ENCODE measurements at regions not wholly inside any gene's neighbourhood (a gene's known extent, or its start where the extent isn't known, plus 50 kb on each side); places are given as distances from the start of the nearest gene placed in this dataset.

DNA sequence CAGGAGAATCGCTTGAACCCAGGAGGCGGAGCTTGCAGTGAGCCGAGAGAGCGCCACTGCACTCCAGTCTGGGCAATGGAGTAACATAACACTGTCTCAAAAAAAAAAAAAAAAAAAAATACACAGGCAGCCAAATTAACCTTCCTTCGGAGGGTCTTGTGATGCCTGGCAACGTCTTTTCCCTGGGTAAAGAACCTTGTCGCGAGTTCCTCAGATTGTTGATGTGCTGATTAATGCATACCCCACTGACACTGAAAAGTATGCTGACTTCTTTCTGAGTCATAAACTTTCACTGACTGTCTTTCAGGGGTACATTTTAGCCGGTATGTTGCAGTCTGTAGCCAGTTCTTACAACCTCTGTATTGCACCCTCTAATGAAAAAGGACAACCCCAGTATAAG lies 95.1 kb upstream of the SOD1 start:
- DNase-seq: no peak

DNA sequence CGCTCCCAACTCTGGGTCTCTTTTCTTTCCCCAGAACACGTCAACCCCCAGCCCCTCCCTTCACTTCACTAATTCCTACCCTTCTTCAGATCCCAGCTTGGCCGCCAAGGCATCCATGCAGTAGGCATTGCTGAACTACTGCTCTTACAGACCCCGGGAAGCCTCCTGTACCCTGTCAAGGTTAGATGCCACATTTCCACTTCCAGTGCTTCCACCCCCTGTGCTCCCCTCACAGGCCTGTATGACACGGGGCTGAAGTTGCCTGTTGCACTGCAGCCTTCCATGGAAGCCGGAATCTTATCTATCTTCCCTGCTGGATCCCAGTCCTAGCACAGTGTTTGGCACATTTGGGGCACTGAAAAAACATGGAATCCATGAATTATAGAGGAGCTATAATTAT lies 99.0 kb upstream of the SOD1 start:
- no peak for DNase-seq

DNA sequence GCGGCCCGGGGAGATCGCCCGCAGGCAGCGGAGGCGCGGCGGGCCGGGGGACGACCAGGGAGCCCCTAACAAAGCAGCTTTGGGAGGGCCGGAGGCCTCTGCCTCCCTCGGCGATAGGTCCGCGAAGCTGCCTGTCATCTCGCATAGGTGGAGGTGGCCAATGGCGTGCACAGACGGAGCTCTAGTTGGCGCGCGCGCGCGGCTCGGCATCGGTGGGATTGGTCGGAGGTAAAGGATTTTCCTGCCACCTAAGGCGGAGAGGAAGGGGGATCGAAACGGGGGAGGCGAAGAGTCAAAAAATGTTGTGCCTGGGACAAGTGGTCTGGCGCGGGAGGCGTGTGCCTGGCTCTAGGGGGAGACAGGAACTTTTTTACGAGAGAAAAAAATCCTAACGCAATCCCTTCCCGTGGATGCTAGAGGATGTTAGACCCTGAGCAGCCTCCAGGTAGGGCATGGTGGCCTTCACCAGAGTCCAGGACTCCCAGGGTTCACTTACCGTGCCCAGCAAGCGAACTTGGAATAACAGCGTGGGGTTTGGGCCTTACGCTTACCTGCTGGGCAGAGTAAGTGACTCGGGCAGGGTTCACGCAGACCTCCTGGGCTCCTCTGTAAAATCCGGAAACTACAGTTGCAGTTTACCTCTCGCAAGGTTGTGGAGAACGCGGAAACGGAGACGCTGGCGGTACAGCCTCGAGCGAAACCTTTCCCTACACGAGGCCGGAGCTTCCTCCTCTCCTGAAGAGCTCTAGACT lies 99.9 kb upstream of the SOD1 start:
- DNase-seq: peak; percentile 87

DNA sequence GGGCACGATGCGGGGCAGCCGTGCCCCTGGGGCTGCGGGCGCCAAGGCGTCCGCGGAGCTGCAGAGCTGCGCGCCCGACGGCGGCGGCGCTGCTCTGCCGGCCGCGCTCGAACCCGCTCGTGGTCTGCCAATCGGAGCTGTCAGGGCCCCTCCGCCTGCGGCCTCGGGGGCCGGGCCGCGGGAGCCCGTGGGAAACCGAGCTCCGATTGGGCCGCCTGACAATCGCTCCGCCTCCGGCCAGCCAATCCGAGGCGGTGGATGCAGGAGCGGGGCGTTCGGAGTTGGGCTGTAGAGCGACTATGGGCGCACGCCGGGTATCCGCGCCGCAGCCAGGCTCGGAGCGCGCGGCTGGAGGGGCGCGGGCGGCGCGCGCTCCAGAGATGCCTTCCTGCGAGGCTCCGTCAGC lies 100.5 kb upstream of the SOD1 start:
- peak; percentile 94 for DNase-seq

DNA sequence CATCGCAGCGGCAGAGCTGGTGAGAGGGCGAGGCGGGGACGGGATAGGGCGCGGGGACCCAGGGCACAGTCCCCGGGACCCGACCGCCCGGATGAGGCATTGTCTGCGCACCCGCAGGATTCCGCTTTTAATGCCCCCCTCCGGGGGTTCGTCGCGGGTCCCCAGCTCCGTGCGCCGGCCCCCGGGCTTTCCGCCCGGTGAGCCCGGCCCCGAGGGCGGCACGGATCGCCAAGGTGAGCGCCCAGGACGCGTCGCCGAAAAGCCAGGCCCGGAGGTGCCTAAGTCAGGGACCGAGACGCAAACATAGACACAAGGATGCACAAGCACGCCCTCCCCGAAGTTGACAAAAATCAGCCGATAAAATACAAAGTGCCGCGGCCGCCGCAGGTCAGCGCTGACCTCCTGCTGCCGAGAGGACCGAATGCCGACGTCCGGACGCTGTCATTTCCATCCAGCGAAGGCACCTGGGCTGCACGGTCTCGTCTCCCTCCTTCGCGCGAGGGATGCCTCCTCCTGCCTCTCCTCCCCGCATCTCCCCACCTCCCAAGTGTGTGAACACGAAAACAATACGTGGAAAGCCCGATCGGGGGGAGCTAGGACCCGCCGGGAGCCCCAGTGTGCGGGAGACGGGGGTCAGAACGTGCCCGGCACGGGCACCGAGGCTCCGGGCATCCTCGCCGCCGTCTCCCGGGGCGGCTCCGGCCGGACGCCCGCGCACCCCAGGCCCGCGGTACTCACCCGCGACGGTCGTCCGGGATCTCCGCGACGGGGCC lies 101.1 kb upstream of the SOD1 start:
- no peak for DNase-seq

DNA sequence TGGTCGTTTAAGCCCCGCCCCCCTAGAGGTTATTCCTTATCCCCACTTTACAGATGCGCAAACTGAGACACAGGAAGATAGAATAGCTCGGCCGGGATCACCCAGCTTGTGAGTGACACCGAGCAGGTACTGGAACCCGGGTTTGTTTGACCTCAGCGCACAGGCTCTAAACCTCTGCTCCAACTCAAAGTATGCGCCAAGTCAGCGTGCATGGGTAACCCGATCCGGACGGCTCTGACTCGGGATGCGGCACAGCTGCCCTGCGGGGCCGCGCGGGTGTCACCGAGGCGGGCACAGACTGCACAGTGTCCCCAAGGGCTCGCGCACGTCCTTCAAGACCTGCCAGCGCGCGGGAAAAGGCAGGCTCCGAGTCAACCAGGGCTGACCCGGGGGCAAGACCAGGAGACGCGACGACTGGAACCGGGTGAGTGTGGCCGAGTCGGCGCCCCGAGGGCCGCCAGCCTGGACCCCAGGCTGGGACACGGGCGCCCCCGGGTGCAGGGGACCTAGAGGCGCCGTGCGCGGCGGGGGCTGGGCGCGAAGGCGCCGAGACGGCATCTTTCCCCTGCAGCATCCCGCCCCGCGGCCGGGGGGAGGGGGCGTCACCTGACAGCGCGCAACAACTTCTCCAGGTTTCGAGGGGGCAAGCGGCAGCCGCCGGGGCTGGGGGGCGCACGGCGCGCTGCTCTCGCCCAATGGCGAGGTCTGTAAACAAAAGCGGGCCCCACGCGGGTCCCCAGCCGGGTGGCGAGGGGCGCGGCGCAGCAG lies 101.9 kb upstream of the SOD1 start:
- no peak for DNase-seq

DNA sequence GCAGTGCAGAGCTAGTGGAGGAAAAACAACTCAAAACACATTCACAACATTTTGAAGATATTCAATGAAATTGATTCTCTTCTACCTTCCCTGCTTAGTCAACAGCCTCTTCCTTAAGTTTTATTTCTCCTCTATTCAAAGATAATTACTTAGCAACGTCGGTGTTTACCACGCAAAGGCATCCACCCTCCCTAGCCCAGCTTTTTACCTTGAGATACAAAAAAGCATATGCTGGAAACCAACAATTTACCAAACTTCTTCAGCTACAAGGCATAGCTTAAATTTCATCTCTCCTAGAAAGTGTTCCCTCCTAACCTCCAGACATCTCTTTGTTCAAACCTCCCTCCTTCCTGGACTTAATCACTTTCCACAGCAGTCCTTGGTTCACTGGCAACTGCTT lies 102.8 kb upstream of the SOD1 start:
- no peak for DNase-seq

DNA sequence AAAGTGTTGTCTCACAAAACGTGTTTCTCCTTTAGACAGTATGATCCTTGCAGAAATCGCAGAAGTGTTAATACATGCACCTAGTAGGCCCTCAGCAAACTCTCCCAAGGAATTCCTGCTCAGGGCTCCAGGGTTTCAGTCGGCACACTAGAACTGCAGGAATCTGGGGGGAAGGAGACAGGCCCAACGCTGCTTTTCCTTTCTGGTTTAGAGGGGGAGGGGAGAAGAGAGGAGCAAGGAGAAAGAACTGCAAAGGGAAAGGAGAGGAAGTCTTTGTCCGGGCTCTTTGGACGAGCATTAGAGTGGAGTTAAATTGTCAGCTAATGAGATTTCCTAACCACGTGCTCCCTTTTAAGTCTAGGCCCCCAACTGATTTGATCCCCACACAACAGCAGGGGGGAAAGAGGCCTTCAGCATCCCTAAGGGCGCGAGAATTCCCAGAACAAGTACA lies 103.7 kb upstream of the SOD1 start:
- no peak for DNase-seq

DNA sequence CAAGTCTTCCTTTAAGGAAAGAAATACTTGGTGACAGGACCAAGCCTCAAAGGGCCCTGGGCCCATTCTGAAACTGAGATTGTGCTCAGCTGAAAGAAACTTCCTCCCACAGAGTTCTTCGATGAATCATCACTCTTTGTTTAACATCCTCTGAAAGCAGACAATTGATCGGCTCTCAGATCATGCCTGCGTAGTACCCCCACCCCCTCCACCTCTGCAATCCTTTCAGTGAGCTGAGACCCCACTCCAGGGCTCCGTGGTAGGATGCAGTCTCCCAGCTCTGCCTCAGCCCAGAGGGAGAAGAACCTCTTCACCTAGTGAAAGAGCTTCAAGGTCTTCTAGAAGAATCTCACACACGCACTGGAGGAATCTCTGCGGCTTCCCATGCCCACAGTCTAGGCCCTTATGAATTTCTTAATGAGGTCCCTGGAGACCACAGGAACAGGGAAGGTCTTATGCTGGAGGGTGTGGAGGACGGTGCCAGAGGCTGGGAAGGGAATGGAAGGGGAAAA lies 104.9 kb upstream of the SOD1 start:
- peak; percentile 62 for DNase-seq

DNA sequence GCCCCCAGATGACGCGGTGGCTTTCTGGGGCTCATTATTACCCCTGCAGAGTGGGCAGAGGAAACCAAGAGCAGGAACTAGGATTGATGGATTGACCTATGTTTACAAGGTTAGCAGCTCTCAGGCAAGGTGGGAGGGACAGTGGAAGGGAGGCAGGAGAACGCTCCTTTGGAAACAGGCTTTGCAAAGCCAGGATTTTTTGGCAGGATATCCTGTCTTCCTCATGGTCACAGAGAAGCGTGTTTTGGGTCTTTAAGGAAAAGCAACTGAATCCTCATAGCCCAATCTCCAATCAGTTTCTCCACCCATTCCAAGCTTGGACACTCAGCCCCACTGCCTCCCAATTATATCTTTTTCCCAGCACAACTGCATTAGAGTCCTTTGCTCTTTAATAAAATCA lies 105.6 kb upstream of the SOD1 start:
- DNase-seq: no peak

DNA sequence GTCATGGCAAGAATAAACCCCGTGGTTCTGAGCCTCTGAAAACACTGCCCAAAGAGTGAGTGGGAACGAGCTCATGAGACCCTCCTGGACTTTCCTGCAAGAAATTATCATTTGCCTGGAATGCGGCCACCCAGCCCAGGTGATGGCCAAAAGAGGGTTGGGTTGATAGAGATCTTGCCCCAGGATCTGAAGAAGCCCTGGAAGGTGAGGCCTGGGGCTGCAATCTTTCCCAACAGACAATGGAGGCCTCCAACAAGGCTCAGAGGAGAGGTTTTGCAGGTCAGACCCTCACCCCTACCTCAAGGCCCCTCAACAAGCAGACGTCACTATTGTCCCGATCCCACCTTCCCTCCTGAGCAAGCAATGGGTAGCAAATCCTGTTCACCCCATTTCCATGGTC lies 106.0 kb upstream of the SOD1 start:
- no peak for DNase-seq

DNA sequence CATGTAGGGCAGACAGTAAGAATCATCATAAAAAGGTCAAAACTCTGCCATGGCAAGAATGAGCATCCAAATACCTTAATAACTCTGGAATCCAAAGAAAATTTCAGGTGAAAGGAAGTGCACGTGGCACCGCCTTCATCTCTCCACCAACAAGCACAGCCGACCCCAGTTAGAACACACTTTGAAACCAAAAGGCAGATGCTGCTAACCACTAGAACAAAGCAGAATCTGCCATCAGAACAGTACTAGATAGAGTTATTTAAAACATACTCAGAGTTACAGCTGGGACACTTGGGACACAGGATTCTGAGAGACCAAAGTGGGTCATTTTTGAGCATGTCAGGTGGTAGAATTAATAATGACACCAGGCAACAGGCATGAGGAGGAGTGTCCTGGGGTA lies 106.7 kb upstream of the SOD1 start:
- DNase-seq: no peak

DNA sequence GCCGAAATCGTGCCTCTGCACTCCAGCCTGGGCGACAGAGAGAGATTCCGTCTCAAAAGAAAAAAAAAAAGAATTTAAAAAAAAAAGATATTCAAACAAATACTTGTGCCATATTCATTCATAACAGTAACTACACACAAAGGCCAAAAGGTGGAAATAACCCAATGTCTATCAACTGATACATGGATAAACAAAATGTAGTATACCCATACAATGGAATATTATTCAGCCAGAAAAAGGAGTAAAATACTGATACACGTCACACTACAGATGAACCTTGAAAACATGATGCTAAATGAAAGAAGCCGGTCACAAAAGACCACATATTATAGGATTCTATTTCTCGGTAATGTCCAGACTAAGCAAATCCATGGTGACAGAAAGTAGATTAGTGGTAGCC lies 109.4 kb upstream of the SOD1 start:
- no peak for DNase-seq

DNA sequence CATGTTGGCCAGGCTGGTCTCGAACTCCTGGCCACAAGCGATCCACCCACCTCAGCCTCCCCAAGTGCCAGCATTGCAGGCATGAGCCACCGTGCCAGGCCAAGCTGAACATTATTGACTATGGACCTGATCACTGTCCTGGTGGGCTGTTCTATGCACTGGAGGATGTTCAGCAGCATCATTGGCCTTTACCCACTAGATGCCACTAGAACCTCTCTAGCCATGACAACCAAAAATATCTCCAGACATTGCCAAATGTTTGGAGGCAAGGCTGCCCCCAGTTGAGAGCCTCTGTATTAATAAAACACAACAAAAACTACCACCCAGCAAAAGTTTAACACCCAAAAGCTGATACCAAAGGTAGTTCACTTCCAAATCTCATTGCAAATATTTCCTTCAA lies 110.8 kb upstream of the SOD1 start:
- no peak for DNase-seq

DNA sequence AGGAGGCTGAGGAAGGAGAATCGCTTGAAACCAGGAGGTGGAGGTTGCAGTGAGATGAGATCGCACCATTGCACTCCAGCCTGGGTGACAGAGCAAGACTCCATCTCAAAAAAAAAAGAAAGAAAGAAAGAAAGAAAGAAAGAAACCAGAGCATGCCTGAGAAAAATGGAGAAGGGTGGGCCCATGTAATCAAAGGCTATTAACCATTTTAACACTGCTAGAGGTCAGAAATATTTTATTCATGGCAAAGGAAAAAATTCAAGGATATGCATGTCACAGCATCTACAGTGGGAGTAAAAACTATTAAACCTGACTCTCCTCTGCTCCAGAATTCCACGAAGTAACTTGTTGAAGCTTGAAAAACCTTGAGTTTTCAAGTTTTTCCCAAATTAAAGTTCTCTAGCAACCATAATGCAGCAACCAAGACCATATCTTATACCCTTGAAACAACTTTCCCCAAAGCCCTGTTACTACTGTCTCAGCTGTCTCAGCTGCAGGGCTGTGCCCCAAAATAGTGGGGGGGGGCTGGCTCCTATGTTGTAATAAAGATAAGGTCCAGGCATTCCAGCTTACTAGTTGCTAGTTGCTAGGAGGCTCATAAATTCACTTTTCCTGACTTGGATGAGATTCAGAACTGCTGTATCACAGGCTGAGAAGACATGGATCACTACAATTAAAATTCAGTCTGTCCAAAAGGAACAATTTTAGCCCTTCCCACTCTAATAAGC lies 112.9 kb upstream of the SOD1 start:
- DNase-seq: no peak

DNA sequence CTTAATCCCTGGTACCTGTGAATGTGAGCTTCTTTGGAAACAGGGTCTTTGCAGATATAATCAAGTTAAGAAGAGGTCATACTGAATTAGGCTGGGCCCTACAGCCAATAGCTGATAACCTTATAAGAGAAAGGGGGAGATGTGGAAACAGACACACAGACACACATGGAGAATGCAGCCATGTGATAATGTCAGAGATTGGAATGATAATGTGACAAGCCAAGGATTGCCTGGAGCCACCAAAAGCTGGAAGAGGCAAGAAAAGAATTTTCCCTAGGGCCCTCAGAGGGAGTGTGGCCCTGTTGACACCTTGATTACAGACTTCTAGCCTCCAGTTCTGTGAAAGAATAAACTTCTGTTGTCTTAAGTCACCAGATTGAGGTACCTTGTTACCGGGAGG lies 114.5 kb upstream of the SOD1 start:
- no peak for DNase-seq

DNA sequence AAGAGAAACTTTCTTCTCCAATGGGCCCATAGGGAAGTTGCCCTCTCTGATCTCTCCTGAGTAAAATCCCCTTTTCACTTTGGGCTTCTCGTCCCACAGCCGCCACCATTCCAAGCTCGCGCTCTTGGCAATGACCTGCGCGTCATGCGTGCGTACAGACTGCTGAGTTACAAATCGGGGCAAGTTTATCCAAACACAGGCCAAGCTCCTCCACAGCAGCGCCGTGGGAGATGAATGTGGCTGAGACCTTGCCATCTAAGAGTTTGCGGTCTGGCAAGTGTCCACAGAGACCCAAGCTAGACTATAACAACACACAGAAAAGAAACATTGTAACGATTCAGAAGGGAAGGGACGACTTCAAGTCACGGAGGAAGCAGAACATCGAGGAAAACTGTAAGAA lies 116.3 kb upstream of the SOD1 start:
- no peak for DNase-seq

DNA sequence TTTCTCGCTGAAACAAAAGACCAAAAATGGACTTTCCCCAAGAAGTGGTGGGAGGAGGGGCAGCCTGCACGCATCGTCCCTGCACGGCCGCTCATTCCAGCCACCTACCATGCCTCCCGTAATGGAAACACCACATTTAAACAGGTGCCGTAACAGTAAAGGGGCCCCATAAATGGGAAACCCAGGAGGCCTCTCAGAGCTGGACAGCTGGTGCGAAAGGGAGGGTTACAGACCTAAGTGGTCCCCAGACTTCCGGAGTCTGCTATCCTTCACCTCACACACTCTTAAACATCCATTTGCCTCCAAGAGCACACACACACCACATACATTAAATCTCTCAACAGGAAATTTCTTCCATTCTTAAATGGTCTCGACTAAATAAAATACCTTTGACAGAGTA lies 120.7 kb upstream of the SOD1 start:
- no peak for DNase-seq

DNA sequence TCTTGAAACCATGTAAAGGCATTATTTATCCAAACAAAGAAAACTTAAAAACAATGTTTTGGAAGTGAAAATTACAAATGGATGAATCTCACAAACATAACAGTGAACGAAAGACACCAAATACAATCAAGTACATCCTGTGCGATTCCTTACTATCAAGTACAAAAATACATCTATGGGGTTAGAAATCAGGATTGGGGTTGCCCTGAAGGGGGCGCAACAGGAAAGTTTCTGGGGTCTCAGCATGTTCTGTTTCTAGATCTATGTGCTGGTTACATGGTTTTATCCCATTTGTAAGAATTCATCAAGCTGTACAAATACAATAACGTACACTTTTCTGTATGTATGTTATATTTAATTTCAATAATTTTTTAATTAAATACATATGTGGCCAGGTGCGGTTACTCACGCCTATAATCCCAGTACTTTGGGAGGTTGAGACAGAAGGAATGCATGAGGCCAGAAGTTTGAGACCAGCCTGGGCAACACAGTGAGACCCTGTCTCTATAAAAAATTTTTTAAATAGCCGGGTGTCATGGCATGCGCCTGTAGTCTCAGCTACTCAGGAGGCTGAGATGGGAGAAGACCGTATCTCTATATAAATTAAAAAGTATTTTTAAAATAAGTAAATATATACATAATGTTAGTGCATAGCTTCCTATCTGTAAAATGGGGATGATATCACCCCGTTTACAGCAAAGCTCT lies 121.5 kb upstream of the SOD1 start:
- DNase-seq: no peak

DNA sequence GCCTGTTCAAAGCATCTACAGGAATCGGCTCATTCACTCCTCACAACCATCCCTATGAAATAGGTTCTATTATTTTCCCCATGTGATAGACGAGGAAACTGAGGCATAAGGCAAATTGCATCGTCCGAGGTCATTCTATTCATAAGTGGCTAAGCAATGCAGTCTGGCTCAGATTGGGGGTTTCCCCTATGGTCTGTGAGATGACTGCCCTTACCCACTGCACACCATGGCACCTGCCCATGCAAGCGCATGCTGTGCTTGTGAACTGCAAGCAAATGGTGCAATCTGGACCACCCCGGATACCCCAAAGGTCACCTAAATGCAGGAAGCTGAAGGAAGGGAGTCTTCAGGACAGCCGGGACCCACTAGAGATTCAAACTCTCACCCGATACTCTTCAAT lies 123.4 kb upstream of the SOD1 start:
- DNase-seq: no peak

DNA sequence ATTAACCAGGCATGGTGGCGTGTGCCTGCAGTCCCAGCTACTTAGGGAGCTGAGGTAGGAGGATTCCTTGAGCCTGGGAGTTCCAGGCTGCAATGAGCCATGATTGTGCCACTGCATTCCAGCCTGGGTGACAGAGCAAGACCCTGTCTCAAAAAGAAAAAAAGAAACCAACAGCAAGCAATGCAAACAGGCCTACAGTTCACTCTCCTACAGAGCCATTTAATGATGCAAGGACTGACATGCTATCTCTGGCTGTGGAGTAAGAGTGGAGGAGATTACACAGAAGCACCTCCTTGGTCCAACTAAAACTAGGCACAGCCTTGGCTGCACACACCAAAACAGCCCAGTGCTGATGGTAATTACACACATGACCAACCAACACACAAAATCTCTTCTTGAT lies 127.5 kb upstream of the SOD1 start:
- no peak for DNase-seq

Measured in suppressor macrophage treated with lipopolysaccharide for 4 hours (primary cell).